ENCODE measurements at regions not wholly inside any gene's neighbourhood (a gene's known extent, or its start where the extent isn't known, plus 50 kb on each side); places are given as distances from the start of the nearest gene placed in this dataset.
A peak's percentile ranks its signal among the peaks of the same experiment; 100 is the strongest.
"Not testable (repeated sequence)": the region's sequence is repeated elsewhere in the genome, so short reads cannot be mapped to it uniquely, and the experiment has no call there.

DNA sequence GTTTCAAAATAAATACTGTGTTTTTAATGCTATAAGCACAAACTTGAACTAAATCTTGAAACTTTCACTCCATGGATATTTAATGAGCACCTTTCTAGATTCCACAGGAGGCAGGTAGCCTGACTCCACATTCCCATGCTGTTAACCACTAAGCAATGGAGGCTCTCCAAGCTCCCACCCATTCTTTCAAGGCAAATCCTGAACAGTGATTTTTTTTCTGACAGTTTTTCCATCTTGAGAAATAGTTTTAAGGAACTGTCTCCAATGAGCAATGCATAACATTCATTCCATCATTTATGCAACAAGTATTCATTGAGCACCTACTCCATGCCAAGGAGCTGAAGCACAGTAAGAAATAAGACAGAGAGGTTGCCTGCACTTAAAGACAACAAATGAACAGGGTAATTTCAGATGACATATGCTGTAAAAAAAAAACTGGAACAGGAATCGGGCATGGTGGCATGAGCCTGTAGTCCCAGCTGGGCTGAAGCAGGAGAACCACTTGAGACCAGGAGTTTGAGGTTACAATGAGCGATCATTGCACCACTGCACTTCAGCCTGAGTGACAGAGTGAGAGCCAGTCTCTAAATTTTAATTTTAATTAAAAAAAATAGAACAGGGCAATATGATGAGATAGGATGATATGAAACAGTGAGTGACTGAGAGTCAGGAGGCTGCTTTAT is 102.3 kb upstream of the CPSF6 start:
- DNase-seq: no peak

DNA sequence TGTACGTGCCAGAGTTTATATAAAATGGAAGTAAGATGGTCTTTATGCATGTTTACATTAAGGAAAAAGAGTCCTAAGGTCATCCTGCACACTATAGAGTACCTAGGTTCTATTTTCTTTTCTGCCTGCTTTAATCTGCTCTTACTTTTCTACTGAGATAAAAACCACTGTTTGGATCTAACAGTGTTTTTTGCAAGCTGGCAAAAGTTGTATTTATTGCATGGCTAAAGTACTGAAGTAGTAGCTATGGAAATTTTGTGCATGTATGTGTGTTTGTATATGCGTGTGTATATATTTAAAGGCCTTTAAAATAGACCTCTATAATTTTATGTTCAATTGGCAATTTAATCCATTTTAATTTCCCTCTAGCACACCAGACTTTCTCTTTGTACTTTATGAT is 98.3 kb upstream of the CPSF6 start:
- DNase-seq: no peak

DNA sequence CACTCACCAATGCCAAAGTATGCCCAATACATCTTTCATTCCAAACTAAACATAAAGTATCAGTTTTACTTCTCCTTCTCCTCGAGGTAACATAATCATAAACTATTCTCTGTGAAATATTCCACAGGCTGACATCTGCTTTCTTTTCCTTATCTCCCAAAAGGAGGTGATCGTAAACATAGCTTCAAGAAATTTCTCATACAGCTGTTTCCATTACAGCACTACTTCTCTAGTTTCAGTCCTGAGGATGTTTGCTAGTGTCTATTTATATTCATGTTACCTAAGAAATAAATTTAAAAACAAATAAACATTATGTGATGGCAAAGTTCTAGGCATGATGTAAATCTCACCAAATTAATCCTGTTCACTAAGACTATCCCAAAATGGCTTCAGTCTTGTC is 90.1 kb upstream of the CPSF6 start:
- DNase-seq: no peak

DNA sequence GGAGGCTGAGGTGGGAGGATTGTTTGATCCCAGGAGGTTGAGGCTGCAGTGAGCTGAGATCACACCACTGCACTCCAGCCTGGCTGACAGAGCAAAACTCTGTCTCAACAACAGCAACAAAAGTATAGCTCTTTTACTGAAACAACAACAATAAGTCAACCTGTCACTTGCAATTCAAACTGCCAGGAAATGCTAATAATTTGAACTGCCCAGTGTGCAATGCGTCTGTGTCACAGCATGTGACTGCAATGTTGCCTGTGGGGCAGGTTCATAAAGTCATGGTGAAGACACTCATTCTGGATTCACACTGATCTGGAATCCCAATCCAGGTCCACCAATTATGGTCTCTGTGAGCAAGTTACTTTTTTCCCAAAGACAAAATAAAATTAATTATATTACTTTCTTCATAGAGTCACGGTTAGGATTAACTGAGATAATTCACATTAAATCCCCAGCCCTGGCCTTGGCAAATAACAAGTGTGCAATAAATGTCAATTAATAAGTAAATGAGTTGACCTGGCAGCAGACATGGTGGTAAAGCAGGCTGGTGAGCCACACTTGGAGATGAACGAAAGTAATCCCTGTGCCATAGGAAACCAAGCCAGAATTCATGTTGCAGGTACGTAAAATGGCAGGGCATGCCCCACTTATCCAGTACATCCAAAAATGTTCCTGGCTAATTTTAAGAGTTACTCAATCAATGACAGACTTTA is 89.1 kb upstream of the CPSF6 start:
- DNase-seq: no peak

DNA sequence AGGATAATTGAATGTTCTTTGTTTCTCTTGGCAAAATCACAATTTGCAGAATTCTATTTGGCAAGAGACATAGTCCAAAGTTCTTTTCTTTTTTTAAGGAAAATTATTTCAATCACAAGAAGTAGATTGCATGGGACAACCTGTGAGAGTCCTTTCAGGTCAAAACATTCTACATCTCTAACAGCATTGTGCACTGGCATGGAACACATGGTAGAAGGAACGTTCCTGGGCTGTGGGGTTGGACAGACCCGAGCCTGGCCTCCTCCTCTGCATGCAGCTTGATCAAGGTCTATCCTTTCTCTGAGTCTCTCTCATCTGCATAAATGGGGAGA is 88.6 kb upstream of the CPSF6 start:
- DNase-seq: no peak

DNA sequence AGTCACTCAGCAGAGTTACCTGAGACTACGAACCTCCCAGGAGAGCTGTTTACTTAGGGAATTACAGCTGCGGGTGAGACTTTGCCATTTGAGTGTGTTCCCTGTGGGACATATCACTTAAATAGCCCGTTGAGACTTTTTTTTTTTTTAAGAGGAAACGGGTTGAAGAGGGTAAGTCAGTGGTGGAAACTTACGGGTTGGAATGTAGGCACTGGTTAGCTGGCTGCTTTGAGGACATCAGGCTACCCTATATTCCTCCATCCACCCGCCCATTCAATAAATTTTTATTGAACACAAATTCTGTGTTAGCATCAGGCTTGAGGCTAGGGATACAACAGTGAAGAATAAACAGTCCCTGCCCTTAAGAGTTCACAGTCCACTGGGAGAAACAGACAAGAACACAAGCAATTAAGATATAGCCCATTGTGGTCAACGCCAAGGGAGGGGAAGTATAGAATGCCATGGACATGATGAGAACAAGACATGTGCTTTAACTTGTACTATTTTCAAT is 88.1 kb upstream of the CPSF6 start:
- DNase-seq: peak; percentile 64

DNA sequence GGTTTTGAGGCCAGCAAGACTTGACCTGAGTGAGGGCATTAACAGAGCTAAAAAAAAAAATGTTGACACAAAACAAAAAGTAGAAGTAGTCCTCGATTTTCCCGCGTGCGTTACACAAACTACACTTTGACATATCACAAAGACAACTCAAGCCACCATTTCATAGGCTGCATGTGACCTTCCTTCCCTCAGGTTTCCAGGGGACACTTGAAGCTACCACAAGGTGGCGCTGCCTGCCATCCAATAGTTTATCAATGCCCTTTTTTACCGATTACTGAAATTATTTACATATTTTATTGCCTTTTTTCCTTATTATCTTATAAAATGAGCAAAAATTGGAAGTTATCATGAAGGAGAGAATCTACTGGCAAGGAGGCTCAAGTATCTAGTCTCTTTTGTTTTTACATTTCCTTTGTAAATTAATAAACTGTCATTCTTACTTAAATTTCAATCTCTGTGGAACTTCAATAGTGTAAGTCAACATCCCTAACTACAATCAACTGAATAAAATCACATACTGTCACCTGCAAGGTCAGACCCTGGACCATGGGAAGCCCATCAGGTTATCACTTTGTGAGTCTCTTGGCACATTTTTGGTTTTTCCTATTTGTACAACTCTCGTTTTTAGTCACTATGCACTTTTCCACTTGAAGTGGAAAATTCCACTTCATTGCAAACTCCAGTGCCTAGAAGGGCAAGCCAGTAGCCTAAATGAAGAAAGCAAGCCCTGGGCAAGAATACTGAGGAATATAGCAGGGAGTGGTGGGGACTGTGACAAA is 84.6 kb upstream of the CPSF6 start:
- peak; percentile 50 for DNase-seq

DNA sequence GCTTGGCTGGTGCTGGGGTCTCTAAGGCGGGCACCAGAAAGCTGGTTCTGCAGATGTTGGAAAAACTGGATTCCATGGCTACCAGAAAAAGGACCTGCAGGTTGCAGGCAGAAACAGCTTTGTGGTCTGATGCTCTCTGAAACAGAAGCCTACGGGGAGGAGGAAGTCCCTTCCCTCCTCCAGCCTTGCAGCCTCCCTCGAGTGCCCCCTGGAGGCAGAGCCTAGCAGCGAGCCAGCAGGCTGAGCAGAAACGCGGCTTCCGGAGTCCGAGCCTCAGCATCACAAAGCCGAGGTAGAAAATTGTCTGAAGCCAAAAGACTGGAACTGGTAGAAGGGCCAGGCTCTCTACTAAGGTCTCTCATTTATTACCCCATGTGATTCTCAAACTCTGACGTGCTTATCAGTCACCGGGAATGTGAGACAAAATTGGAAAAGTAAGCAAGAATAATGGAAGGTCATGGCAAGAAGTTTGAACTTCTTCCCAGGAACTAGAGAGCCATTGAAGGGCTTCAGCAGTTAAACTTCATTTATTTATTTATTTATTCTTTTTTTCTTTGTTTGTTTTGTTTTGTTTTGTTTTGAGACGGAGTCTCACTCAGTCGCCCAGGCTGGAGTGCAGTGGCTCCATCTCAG is 82.2 kb upstream of the CPSF6 start:
- peak; percentile 78 for DNase-seq

DNA sequence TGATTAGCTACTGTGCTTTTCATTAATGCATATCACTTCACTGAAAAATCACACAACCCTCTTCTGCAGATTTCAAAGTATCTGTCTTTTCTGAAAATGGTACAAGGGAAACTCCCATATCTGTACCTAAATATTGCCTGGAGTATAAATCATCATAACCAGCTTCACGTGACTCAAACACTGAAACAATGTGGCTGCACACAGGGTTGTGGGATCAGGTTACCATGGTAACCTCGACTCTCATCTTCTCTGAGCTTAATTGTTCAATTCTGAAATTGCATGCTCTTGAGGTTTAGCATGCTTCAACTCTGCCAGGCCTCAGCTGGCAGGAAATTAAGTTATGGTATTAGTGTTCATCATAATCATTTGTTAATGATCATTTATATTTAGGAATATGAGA is 77.5 kb upstream of the CPSF6 start:
- peak; percentile 73 for DNase-seq

DNA sequence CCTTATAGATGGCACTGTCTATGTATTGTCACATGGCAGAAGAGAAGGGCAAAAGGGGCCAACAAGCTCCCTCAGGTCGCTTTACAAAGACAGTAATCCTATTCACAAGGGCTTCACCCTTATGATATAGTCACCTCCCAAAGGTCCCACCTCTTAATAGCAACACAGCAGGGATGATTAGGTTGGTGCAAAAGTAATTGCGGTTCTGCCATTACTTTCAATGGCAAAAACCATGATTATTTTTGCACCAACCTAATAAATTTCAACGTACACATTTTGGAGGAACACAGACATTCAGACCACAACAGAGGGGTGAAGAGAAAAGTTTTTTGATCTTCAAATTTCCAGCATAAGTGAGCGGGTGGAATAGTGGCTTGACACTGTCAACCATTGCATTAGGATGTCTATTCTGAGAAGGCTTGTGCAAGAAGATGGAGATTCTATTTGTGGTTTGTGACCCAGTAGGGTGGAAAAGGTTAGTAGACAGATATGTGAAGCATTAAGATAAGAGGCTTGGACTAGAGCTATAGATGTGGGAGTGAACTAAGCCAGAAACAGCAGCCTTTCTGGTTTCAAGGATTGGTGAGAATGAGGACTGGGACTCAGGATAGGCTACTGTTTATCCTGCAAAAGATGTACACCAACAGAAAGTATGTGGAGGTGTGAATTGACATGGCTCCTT is 75.5 kb upstream of the CPSF6 start:
- no peak for DNase-seq

DNA sequence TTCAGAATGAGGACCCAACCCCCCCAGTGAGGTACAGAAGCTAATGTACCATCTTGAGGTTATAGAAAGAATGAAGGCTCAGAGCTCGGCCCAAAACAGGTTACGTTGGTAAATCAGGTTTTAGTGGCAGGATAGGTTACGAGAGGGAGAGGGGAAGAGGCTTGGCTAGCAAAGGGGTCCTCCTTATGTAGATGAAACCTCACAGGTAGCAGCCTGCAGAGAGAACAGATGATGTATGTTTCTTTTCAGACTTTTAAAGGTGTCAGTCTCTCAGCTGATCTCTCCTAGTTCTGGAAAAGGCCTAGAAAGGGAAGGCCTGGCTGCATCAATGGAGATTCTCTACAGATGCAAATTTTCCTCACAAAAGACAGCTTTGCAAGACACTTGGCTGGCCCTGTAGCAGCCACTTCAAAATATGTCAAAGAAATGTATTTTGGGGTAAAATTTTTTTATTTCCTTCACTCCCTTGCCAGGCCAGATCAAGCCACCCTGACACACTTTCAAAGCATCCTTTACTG is 71.7 kb upstream of the CPSF6 start:
- no peak for DNase-seq

DNA sequence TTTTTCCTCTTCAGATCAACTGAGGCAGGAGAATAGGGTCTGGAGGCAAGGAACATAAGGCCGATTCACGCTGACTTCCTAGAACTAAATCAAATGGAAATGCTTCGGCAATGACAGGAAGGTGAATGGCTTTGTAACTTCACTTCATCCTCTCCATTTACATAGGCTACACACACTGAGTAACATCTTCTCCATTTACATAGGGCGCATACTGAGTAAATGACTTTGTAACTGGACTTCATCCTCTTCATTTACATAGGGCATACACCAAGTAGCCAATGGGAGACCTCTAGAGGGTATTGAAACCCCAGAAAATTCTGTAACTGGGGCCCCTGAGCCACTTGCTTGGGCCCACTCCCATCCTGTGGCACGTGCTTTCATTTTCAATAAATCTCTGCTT is 71.0 kb upstream of the CPSF6 start:
- no peak for DNase-seq

DNA sequence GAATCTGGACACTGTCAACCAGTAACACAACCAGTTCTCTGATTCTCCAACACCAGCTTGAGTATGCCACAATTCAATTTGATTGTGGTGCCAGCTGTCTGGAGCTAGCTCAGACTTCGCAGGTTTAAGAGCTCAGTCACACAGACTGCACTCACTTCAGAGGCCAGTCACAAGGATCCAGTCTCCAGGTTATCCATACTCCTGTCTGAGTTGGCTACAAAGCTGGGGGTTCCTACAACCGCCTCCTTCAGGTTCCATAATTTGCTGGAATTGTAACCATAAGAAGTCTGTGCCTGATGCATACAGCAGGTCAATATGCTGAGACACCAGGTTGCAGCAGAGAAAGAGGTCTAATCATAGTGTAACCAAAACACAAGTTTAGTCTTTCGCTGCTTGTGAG is 70.5 kb upstream of the CPSF6 start:
- no peak for DNase-seq

DNA sequence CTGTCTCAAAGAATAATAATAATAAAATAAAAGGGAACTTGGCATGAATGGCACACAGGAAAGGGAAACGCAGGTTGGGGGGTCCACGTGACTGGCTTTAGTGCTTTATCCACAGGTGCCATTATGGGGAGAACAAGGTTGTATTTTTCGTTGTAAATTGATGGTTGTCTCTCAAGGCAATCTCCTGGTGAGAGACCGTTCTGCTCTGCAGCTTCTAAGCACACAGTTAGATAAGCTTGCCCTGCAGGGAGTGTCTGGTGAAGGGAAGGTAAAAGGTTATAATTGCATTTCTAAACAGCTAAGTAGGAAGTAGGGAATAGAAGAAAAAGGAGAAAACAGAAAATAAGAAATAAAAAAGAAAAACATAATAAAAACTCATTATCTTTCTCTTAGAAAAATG is 69.1 kb upstream of the CPSF6 start:
- no peak for DNase-seq

DNA sequence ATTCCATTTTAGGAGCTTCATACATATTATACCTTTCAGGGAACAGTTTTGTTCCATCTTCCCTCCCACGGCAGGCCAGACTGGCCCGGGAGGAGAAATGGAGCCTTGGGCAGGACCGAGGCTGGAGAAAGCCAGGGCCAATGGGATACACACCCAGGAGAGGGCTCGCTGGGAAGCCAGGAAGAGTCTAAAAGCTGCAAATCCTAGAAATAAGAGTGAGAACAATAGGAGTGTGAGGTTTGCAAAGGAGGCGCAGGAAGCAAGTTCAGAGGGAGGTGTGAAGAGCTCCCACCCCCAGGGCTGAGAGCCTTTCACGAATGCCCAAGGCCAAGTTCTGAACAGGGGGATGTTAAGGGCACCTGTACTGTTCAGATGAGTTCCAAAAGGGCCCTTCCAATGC is 67.5 kb upstream of the CPSF6 start:
- DNase-seq: no peak

DNA sequence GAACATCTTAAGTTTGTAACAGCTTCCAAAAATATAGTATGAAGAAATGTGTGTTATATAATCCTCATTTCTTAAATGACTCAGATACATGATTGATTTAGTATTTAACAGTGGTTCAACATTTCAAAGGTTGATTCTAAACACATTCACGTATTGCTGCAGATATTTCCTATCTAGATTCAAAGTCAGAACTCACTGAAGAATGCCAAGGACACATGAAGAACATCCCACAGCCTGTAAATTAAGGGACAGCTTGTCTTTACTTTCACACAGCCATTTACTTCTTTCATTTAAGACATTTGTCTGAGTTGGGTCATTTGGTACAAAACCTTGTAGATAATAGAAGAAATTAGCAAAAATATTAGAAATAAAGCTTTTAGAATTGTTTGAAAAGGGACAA is 66.9 kb upstream of the CPSF6 start:
- no peak for DNase-seq

DNA sequence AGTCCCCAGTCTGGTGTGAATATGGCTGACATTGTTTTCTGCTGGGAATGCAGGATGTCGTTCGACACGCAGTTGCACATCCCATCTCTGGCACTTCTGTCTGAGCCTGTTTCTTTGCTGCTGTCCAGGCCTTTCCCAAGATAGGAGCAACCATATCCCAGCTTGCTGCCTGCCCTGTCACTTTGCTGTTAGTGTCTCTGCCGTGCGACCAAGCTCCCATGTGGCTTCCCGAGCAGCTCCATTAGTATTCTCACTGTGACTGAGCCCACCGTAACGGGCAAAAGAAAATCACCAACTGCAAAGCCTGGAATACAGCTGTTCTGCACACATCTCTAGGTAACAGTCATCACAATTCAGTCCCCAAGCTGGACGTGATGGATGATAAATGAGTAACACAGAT is 66.0 kb upstream of the CPSF6 start:
- DNase-seq: no peak

DNA sequence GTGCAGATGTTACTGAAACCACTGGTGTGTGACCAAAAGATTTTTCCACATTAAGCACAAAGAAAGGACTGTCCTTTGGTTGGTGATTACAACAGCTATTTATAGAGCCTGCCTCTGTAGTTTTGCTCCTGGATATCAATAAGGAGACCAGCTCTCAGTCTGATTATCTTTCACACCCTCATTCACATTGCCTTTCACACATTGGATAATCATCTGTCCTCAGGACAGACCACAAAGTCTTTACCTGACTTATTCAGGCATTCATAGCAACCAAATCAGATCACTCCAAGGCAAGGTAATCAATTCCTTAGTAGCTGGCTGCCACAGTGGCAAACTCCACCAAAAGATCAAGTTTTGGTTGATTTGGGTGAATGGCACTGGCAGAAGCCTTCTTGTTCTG is 59.6 kb upstream of the CPSF6 start:
- DNase-seq: no peak

DNA sequence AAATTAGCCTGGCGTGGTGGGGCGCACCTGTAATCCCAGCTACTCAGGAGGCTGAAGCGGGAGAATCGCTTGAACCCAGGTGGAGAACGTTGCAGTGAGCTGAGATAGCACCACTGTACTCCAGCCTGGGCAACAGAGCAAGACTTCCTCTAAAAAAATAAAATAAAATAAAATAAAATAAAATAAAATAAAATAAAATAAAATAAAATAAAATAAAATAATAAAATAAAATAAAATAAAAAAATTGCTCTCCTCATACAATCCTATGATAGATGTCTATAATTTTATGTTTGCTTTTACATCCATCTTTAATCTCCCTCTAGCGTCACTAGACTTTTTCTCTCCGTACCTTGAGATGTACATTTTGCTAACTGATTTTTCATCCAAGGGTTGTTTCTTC is 51.8 kb upstream of the CPSF6 start:
- DNase-seq: not testable (repeated sequence)

DNA sequence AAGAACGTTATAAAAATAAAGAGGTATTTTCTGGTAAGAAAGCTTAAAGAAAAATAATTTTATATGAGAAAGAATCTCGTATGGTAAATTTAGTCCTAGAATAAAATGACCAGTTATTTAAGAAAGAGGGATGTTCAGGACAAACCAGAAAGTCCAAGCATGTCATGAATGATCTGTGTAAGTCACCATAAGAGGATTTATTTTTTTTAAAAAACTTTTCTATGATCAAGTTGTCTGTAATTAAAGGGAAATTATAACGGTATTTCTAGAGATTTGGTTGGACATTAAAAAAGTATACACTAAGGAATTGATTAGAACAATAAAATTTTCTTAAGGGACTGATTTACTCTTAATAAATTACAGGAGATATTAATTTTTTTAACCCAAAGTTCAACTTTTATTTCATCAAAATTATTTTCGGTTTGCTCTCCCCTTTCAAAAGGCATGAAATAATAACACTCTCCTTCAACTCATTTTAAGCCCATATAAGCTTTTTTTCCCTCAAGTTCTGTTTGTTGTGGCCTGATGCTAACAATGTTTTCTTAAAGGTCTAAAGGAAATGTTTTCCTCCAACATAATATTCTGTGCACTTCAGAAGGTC is 49.9 kb upstream of the CPSF6 start:
- no peak for DNase-seq
